ENCODE measurements at regions not wholly inside any gene's neighbourhood (a gene's known extent, or its start where the extent isn't known, plus 50 kb on each side); places are given as distances from the start of the nearest gene placed in this dataset.

GRCh38 chr22:35489239-35489638 lies 51.4 kb upstream of the RASD2 start:
- no peak overlapping the region for H3K4me3 ChIP-seq
- CTCF ChIA-PET = interaction anchor here (1.1 to 2.9 kb wide), 3 partner anchors 58 to 94 kb away, joined by 3 to 17 read pairs (median 3); no protein-coding TSS in a partner anchor

More at GRCh38 chr22:35489239-35489638, 51.4 kb upstream of the RASD2 start:
- FAIRE-seq (no peak), ATAC-seq (peak in 1 of 2 experiments; percentile 36; a peak in 2 of 6 replicates), DNase-seq (ENCODE audit: low read depth in 1 of 2, low spot score in 1 of 2) (no peak)
- H3K27ac ChIP-seq = peak overlapping the region in 1 of 2 experiments; percentile 38; a peak in 2 of 6 replicates
- 74% methylated on average over 6 of the region's 6 CpGs for WGBS (ENCODE audit: missing lambda C conversion rate)
- H3K4me2 ChIP-seq = no peak overlapping the region
- no peaks in the 10 kb centered on the region for H3K4me1 ChIP-seq
- peaks cover 8% of the 10 kb centered on the region; the same call in 2 of the 3 replicates for H3K9me3 ChIP-seq
- TF ChIP-seq PHF8 (IDR thresholded peaks at IDR 0.05; ENCODE audit: borderline replicate concordance, low read depth) = no peak
- TF ChIP-seq ZC3H11A (IDR thresholded peaks at IDR 0.05) = no peak
- TF ChIP-seq, protein P1, sequence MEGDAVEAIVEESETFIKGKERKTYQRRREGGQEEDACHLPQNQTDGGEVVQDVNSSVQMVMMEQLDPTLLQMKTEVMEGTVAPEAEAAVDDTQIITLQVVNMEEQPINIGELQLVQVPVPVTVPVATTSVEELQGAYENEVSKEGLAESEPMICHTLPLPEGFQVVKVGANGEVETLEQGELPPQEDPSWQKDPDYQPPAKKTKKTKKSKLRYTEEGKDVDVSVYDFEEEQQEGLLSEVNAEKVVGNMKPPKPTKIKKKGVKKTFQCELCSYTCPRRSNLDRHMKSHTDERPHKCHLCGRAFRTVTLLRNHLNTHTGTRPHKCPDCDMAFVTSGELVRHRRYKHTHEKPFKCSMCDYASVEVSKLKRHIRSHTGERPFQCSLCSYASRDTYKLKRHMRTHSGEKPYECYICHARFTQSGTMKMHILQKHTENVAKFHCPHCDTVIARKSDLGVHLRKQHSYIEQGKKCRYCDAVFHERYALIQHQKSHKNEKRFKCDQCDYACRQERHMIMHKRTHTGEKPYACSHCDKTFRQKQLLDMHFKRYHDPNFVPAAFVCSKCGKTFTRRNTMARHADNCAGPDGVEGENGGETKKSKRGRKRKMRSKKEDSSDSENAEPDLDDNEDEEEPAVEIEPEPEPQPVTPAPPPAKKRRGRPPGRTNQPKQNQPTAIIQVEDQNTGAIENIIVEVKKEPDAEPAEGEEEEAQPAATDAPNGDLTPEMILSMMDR (IDR thresholded peaks at IDR 0.05) = no peak
- TF ChIP-seq HEYL (CRISPR knock-in tag; IDR thresholded peaks at IDR 0.05) = no peak
- no peak for TF ChIP-seq TP53 (CRISPR knock-in tag; IDR thresholded peaks at IDR 0.05)
- no peak for TF ChIP-seq GATA3 (IDR thresholded peaks at IDR 0.05; ENCODE audit: borderline replicate concordance)
- TF ChIP-seq HOXB13 (CRISPR knock-in tag; IDR thresholded peaks at IDR 0.05; ENCODE audit: low read depth) = no peak
- TF ChIP-seq MAZ (IDR thresholded peaks at IDR 0.05; ENCODE audit: borderline replicate concordance, low read depth, low read length) = no peak
- TF ChIP-seq POLR2AphosphoS2 (conservative IDR thresholded peaks at IDR 0.05; ENCODE audit: low read length) = no peak
- TF ChIP-seq, protein P2, sequence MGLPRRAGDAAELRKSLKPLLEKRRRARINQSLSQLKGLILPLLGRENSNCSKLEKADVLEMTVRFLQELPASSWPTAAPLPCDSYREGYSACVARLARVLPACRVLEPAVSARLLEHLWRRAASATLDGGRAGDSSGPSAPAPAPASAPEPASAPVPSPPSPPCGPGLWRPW (IDR thresholded peaks at IDR 0.05) = no peak
- TF ChIP-seq EP300 (IDR thresholded peaks at IDR 0.05) = no peak
- no peak for TF ChIP-seq RAD21 (conservative IDR thresholded peaks at IDR 0.05 in 1 of 2, IDR thresholded peaks at IDR 0.05 in 1 of 2)
- TF ChIP-seq ZFP36 (IDR thresholded peaks at IDR 0.05; ENCODE audit: borderline replicate concordance, partially characterized antibody) = no peak
- no peak for TF ChIP-seq PBX3 (IDR thresholded peaks at IDR 0.05)
- no peak for TF ChIP-seq USF2 (IDR thresholded peaks at IDR 0.05)
- TF ChIP-seq CBX8 (IDR thresholded peaks at IDR 0.05) = no peak
- TF ChIP-seq KDM1A (IDR thresholded peaks at IDR 0.05; ENCODE audit: low read depth) = no peak
- TF ChIP-seq RCOR1 (IDR thresholded peaks at IDR 0.05; ENCODE audit: low read depth, low read length) = no peak
- no peak for TF ChIP-seq SMC3 (IDR thresholded peaks at IDR 0.05)
- POLR2A ChIA-PET = no interaction called here
